Jurkat, Clone E6-1 (cell line): ENCODE measurements at regions not wholly inside any gene's neighbourhood (a gene's known extent, or its start where the extent isn't known, plus 50 kb on each side); places are given as distances from the start of the nearest gene placed in this dataset.

Experiments used
- DNase-seq: peaks from one replicate; pipeline ENCODE4 v3.0.0-alpha.2; 2011; ENCODE audit warnings: low read depth, low spot score
- H3K4me3 ChIP-seq: 2 replicates; pipeline ENCODE4 v1.5.1; 2011; ENCODE audit warnings: mild to moderate bottlenecking, low read length, control low read depth, moderate library complexity

DNA sequence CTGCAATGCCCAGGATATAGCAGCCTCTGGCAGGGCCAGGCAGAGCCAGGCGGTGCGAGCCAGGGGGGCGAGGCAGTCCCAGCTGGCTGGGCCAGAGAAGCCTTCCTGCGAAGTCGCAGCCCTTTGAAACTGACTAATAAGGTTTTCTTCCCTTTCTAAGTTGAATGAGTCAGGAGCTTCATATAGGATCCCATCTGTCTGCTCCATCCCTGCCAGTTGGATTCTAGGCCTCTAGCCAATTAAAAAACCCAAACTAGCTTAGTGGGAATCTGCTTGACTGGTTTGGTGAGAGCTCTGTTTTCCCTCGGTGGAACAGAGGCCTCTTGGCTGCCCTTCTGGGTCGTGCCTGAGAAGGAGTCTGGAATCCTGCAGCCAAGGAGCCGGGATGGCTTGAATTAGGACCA is 70.1 kb upstream of the RAPGEF1 start:
- no peak for DNase-seq
- H3K4me3 ChIP-seq = no peak overlapping the region

DNA sequence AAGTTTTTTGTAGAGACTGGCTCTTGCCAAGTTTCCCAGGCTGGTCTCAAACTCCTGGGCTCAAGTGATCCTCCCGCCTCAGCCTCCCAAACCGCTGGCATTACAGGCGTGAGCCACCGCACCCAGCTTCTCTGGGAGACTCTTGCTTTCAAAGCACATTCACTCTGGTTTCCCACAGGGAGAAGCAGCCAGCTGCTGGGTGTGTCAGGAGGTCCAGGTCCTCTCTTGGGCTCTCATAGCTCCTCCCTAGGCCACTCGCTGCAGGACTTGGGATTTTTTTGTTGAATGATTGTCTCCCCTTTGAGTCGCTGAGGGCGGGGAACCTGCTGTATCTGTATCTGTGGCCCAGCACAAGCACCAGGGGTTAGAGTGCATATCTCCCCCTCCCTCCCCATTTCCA is 68.4 kb upstream of the RAPGEF1 start:
- DNase-seq = no peak
- H3K4me3 ChIP-seq = no peak overlapping the region

- no peak overlapping the region for H3K4me3 ChIP-seq
- DNase-seq = no peak
Measured at GRCh38 chr9:131807144-131807983, 67.5 kb upstream of the RAPGEF1 start.

DNA sequence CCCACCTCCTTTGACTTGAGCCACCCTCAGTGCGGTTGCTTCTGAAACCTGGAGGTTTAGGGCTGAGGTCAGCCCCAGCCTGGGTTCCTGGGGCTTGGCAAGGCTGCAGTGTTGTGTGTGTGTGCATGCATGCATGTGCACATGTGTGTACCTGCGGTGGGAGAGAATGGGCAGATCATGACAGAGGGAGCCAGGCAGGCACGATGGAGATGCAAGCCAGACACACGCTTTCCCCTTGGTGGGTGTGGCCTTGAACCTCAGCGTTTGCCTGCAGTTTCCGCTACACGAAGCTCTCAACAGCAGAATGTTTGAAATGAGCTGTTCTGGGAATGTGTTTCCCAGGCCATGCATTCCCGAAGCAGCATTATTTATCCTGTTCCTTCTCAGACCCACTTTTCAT is 65.9 kb upstream of the RAPGEF1 start:
- no peak for DNase-seq
- H3K4me3 ChIP-seq = no peak overlapping the region

DNA sequence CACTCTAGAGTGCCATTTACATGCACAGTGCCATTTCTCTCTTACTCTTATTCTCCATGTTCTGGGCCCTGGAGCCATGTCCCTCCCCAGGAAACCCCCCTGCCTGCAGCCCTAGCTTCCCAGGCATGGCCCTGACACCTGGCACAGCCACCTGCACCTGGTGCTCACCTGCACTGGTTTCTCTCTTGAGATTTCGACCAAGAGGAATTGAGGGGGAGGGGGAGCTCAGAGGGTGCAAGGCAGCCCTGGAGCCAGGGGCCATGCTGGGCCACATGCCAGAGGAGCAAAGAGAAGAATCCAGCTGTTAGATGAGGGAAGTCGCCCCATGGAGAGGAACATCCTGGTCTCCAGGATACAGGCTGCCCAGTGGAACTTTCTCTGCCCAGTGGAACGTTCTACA is 65.0 kb upstream of the RAPGEF1 start:
- DNase-seq = no peak
- H3K4me3 ChIP-seq = no peak overlapping the region

- no peak for DNase-seq
- H3K4me3 ChIP-seq = no peak overlapping the region
Measured at GRCh38 chr9:131803758-131804411, 64.0 kb upstream of the RAPGEF1 start.

- DNase-seq = no peak
- H3K4me3 ChIP-seq = no peak overlapping the region
Measured at GRCh38 chr9:131801810-131802209, 61.9 kb upstream of the RAPGEF1 start.

DNA sequence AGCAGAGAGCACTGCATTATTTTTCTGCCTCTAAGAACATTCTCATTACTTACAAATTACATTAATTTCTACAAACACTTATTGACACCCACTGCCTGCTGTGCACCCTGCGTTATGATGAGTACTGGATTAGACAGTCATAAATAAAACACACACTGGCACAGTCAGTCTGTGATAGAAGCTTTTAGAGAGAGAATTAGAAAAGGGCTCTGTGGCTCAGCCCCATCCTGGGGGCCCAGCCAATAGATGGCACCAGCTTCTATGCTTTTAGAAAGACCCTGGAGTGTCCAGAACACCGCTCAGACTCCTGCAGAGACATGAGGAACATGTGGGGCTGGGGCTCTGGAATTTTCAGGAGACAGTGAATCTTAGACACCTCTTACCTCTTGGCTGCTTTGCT is 61.0 kb upstream of the RAPGEF1 start:
- DNase-seq = no peak
- no peak overlapping the region for H3K4me3 ChIP-seq

GRCh38 chr9:131800366-131800765 is 60.5 kb upstream of the RAPGEF1 start:
- no peak for DNase-seq
- H3K4me3 ChIP-seq = no peak overlapping the region

DNA sequence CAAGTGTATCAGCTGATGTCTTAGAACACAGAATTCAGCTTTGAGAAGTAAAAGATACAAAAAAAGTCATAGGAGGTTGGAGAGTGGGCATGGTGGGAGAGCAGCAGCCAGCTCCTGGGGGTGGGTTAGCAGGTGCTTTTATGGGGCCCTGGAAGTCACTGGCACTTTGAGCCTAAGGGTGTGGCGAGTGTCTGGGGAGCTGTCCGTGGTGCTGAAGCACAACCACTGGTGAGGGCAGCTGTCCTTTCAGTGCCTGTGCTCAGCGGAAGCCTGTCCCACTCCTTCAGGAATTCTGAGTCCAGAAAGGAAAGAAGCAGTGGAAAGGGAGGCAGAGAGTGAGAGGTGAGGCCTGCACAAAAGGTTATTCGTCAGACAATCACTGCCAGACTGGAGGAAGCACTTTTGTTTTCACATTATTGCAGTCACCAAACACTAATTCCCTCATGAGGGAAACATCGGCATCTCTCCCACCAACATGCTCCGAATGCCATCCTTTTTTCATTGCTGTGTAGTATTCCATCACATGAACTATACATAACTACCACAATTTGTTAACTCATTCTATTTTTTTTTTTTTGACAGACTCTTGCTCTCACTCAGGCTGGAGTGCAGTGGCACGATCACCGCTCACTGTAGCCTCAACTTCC is 59.4 kb upstream of the RAPGEF1 start:
- DNase-seq = peak; percentile 35
- no peak overlapping the region for H3K4me3 ChIP-seq

DNA sequence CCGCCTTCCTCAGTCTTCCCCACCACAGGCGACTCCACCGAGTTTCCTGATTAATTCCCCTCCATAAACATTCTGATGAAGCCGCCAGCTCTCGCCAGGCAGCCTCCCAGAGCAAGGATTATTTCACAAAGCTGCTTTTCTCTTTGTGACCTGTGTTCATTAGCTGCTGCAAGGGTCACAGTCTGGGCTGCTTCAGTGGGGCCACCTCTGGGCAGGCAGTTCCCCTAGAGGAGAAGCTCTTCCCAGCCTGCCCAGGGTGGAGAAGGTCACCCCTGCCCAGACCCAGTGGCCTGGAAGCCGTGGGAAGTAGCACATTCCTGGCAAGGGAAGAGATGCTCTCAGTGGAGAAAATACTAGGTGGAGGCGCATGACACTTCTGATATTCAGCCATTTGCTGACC is 58.4 kb upstream of the RAPGEF1 start:
- DNase-seq = no peak
- H3K4me3 ChIP-seq = no peak overlapping the region

DNA sequence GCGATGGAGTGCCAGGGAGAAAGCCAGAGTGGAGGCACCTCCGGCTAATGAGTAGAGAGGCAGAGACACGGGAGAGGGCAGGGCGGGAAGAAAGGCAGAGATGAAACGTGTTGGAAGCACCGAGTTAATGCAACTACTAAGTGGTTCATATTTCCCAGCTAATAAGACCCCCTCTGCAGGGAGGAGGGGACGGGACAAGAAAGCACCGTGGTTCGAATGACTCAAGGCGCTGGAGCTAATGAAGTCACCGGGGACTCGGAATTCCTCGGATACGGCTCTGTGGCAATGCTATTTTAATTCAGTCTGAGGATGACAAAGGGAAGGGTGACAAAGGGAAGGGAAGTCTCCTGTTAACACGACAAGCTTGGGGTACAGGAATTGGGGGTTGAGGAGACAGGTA is 54.5 kb upstream of the RAPGEF1 start:
- H3K4me3 ChIP-seq = no peak overlapping the region
- no peak for DNase-seq

DNA sequence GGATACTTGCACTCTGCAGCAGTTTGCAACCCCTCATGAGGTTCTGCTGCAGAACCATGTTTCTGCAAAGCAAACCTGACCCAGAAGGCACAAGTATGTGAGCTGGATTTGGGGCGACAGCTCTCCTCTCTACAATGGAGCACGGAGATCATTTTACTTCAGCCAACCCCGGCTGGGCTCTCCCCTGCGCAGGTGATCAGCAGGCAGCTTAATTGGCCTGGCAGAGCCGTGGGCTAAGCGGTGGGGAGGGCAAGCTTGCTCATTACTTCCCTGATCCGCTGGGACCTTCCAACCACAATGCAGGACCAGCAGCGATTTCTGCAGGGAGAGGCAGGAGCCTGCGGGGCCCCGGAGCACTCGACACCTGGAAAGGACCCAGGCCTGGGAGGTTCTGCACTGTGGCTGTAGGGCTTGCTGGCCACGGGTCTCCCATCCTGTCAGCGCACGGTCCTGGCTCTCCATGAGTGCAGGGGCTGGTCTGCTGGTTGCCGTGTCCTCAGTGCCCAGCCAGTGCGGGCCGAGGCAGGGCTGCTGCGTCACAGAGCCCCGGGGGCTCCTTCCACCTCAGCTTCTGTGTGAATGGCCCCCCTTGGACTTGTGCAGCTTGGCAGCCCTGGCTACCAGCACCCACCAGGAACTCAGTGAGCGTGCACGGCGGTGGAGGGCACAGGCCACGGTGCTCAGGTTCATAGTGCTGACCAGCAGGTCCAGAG is 51.8 kb upstream of the RAPGEF1 start:
- no peak for DNase-seq
- no peak overlapping the region for H3K4me3 ChIP-seq
